ENCODE measurements at regions not wholly inside any gene's neighbourhood (a gene's known extent, or its start where the extent isn't known, plus 50 kb on each side); places are given as distances from the start of the nearest gene placed in this dataset.

- no peak overlapping the region for H3K4me2 ChIP-seq
- Mint-ChIP-seq H3K36me3 (ENCODE audit: low read depth) (no peaks in the 10 kb centered on the region), H3K27me3 (ENCODE audit: insufficient read depth, low read depth, poor library complexity) (no peaks in the 10 kb centered on the region), H3K4me3 (no peak overlapping the region), H3K4me1 (peaks cover 39% of the 10 kb centered on the region), H3K27ac (no peak overlapping the region; the same call in 1 of the 2 replicates), H3K9me3 (no peaks in the 10 kb centered on the region)
- ATAC-seq (no peak), DNase-seq (ENCODE audit: low spot score) (no peak)
- H3K27ac ChIP-seq (ENCODE audit: low read depth) = no peak overlapping the region
- H3K79me2 ChIP-seq (replicated peaks; ENCODE audit: insufficient read depth) = no peaks in the 10 kb centered on the region
- H3K4me3 ChIP-seq = no peak overlapping the region
- H3K4me1 ChIP-seq (ENCODE audit: insufficient read depth) = peaks cover 39% of the 10 kb centered on the region
- no peak for TF ChIP-seq NANOG (IDR thresholded peaks at IDR 0.05; ENCODE audit: borderline replicate concordance)
- no peak for TF ChIP-seq ZNF331 (CRISPR knock-in tag; IDR thresholded peaks at IDR 0.05; ENCODE audit: low read depth)
- TF ChIP-seq CREB1 (CRISPR knock-in tag; IDR thresholded peaks at IDR 0.05; ENCODE audit: low read depth) = no peak
- TF ChIP-seq REST (IDR thresholded peaks at IDR 0.05; ENCODE audit: unreplicated experiment) = no peak
- no peaks in the 10 kb centered on the region for H3F3A ChIP-seq (replicated peaks; ENCODE audit: low read depth)
- no peaks in the 10 kb centered on the region for H3K27me3 ChIP-seq (ENCODE audit: insufficient read depth)
- H4K20me1 ChIP-seq (replicated peaks; ENCODE audit: insufficient read depth) = no peaks in the 10 kb centered on the region
- H3K9me2 ChIP-seq (ENCODE audit: insufficient read depth) = 0 out of 2 replicates have a peak, but pooled peaks cover 2% of the 10 kb centered on the region
- no peak overlapping the region for H2AFZ ChIP-seq
- no peaks in the 10 kb centered on the region for H3K36me3 ChIP-seq (ENCODE audit: insufficient read depth)
Measured at GRCh38 chr10:60660625-60661024, 117.7 kb upstream of the CDK1 start.

- Mint-ChIP-seq H3K4me3 (no peak overlapping the region), H3K27me3 (ENCODE audit: insufficient read depth, low read depth, poor library complexity) (no peaks in the 10 kb centered on the region), H3K36me3 (ENCODE audit: low read depth) (no peaks in the 10 kb centered on the region), H3K4me1 (peaks cover 24% of the 10 kb centered on the region), H3K27ac (no peak overlapping the region), H3K9me3 (no peaks in the 10 kb centered on the region)
- no peak overlapping the region for H3K4me3 ChIP-seq
- H3K27me3 ChIP-seq (ENCODE audit: insufficient read depth) = no peaks in the 10 kb centered on the region
- H3K27ac ChIP-seq (ENCODE audit: low read depth) = no peak overlapping the region
- no peak overlapping the region for H2AFZ ChIP-seq
- no peak for ATAC-seq
- no peak for TF ChIP-seq EZH2 (IDR thresholded peaks at IDR 0.05; ENCODE audit: low read depth, unreplicated experiment)
- TF ChIP-seq ZNF114 (CRISPR knock-in tag; IDR thresholded peaks at IDR 0.05) = no peak
- no peak for TF ChIP-seq STAT1 (IDR thresholded peaks at IDR 0.05; ENCODE audit: unreplicated experiment)
- TF ChIP-seq JUNB (IDR thresholded peaks at IDR 0.05; ENCODE audit: unreplicated experiment) = no peak
- H3K4me2 ChIP-seq = no peak overlapping the region
- no peaks in the 10 kb centered on the region for H3K36me3 ChIP-seq (ENCODE audit: insufficient read depth)
- DNase-seq (ENCODE audit: low spot score) = no peak
- 0 out of 2 replicates have a peak, but pooled peaks cover 2% of the 10 kb centered on the region for H3K9me2 ChIP-seq (ENCODE audit: insufficient read depth)
- no peaks in the 10 kb centered on the region for H4K20me1 ChIP-seq (replicated peaks; ENCODE audit: insufficient read depth)
- H3K79me2 ChIP-seq (replicated peaks; ENCODE audit: insufficient read depth) = no peaks in the 10 kb centered on the region
- peaks cover 14% of the 10 kb centered on the region for H3K4me1 ChIP-seq (ENCODE audit: insufficient read depth)
- H3F3A ChIP-seq (replicated peaks; ENCODE audit: low read depth) = no peaks in the 10 kb centered on the region
Measured at GRCh38 chr10:60654813-60655464, 123.3 kb upstream of the CDK1 start.

Measured in GM23338 (cell line).